DOHH2 (cell line): ENCODE measurements at regions not wholly inside any gene's neighbourhood (a gene's known extent, or its start where the extent isn't known, plus 50 kb on each side); places are given as distances from the start of the nearest gene placed in this dataset.

Source experiments
- CTCF ChIP-seq: fragments of 200-600 bp; sonication (generic); IDR thresholded peaks from one replicate; pipeline ENCODE4 v1.5.1; 2014; ENCODE audit warnings: antibody characterized with exemption, mild to moderate bottlenecking, low read depth, low read length; ENCODE audit not compliant: poor library complexity, severe bottlenecking
- EZH2phosphoT487 ChIP-seq: fragments of 200-600 bp; sonication (generic); IDR thresholded peaks from 2 replicates; pipeline ENCODE4 v1.6.1; 2017; ENCODE audit warnings: borderline replicate concordance, mild to moderate bottlenecking, antibody characterized with exemption, low read length, moderate library complexity, mixed read lengths

DNA sequence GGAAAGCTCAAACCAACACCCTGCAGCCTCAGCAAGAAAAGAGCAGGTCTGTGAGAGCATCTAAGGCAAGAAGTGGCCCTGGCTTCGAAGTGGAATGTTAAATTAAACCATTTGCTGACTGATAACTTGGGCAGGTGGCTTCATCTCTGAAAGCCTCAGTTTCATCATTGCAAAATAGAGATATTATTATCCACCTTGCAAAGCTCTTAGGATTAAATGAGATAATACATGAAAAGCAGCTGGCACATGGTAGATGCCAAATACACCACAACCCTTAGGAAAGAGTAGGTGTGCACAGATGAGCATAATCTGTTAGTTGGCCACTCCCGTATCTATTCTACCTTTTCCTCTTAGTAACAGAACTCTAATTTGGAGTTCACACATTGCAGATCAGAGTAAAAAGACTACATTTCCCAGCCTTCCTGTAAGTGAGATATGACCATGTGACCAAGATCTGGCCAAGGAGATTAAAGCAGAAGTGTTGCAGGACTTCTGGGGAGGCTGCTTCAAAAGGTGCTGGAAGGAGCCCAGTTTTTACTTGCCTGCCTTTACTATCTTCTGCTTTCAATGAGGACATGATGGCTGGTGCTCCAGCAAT lies 288.7 kb downstream of the SOX9 start:
- TF ChIP-seq CTCF = no peak
- TF ChIP-seq EZH2phosphoT487 = no peak
